ENCODE measurements at regions not wholly inside any gene's neighbourhood (a gene's known extent, or its start where the extent isn't known, plus 50 kb on each side); places are given as distances from the start of the nearest gene placed in this dataset.
"Not testable (repeated sequence)": the region's sequence is repeated elsewhere in the genome, so short reads cannot be mapped to it uniquely, and the experiment has no call there.

GRCh38 chr16:24645739-24646645 is 83.5 kb upstream of the TNRC6A start:
- no peak overlapping the region for H3K4me3 ChIP-seq (ENCODE audit: low read depth, poor library complexity, severe bottlenecking)
- peak; percentile 42 to 52 for DNase-seq (ENCODE audit: low spot score in 2 of 2)
- intact Hi-C loops (cut with DNase I; ENCODE audit: low total_unique reads) = no loop called here
- WGBS, 2 donors = 71 to 80% methylated on average over 5 of the region's 5 CpGs
- no peak for TF ChIP-seq CTCF (IDR thresholded peaks at IDR 0.05)

- intact Hi-C loops (cut with DNase I; ENCODE audit: low total_unique reads) = no loop called here
- WGBS, 2 donors = 47 to 58% methylated on average over 2 of the region's 2 CpGs
- TF ChIP-seq CTCF (IDR thresholded peaks at IDR 0.05) = no peak
- H3K4me3 ChIP-seq (ENCODE audit: low read depth, poor library complexity, severe bottlenecking) = no peak overlapping the region
- no peak for DNase-seq (ENCODE audit: low spot score in 2 of 2)
These were observed 82.8 kb upstream of the TNRC6A start for GRCh38 chr16:24646646-24646995.

- no peak overlapping the region for H3K4me3 ChIP-seq (ENCODE audit: low read depth, poor library complexity, severe bottlenecking)
- 71 to 77% methylated on average over 4 of the region's 4 CpGs for WGBS, 2 donors
- intact Hi-C loops (cut with DNase I; ENCODE audit: low total_unique reads) = no loop called here
- TF ChIP-seq CTCF (IDR thresholded peaks at IDR 0.05) = no peak
- no peak for TF ChIP-seq POLR2A (IDR thresholded peaks at IDR 0.05)
- peak in 1 of 2 donors; percentile 3 for DNase-seq (ENCODE audit: low spot score in 2 of 2)
These were observed 77.2 kb upstream of the TNRC6A start for GRCh38 chr16:24652209-24652712.

- DNase-seq (ENCODE audit: low spot score in 2 of 2) = no peak
- intact Hi-C loops (cut with DNase I; ENCODE audit: low total_unique reads) = no loop called here
- no peak overlapping the region for H3K4me3 ChIP-seq (ENCODE audit: low read depth, poor library complexity, severe bottlenecking)
- 51 to 63% methylated on average over 1 of the region's 1 CpG for whole genome bisulfite sequencing, 2 donors
- TF ChIP-seq CTCF (IDR thresholded peaks at IDR 0.05) (no peak), POLR2A (IDR thresholded peaks at IDR 0.05) (no peak)
These were observed 76.6 kb upstream of the TNRC6A start for GRCh38 chr16:24652803-24653202.

GRCh38 chr16:24653725-24654124 is 75.7 kb upstream of the TNRC6A start:
- TF ChIP-seq POLR2A (IDR thresholded peaks at IDR 0.05) = no peak
- TF ChIP-seq CTCF (IDR thresholded peaks at IDR 0.05) = no peak
- H3K4me3 ChIP-seq (ENCODE audit: low read depth, poor library complexity, severe bottlenecking) = no peak overlapping the region
- DNase-seq (ENCODE audit: low spot score in 2 of 2) = no peak
- intact Hi-C loops (cut with DNase I; ENCODE audit: low total_unique reads) = no loop called here
- 93 to 96% methylated on average over 4 of the region's 4 CpGs for WGBS, 2 donors

GRCh38 chr16:24665942-24666341 is 63.5 kb upstream of the TNRC6A start:
- WGBS, 2 donors = 92 to 96% methylated on average over 5 of the region's 5 CpGs
- DNase-seq (ENCODE audit: low spot score in 2 of 2); intact Hi-C loops (cut with DNase I; ENCODE audit: low total_unique reads); H3K4me3 ChIP-seq (ENCODE audit: low read depth, poor library complexity, severe bottlenecking): not testable (repeated sequence)

All from lower leg skin (tissue), 4 donors.